ENCODE measurements at regions not wholly inside any gene's neighbourhood (a gene's known extent, or its start where the extent isn't known, plus 50 kb on each side); places are given as distances from the start of the nearest gene placed in this dataset.
A peak's percentile ranks its signal among the peaks of the same experiment; 100 is the strongest.

DNA sequence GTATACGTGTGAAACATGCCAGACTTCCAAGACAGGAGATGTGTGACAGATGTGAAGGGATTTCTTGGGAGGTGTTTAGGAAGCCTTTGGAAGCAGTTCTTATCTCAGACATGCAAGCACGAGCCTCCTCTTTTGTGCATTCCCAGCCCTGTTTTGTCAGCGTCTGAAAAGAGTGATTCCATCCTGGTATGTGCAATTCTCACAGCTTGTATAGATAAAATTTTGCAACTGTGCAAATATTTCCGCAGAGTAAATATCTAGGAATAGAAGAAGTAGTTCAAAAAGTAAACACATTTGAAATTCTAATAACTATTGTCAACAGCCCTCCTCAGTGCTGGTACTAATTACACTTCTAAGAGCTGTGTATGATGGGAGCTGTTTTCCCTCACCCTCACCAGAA is 72.3 kb upstream of the C1QTNF9B start:
- Histone ChIP-seq H3K4me2 (ENCODE audit: control insufficient read depth, extremely low read depth, insufficient read depth, low read depth, low read length) (no peak overlapping the region), H3K36me3 (ENCODE audit: control insufficient read depth in 2 of 2, extremely low read depth in 1 of 2, insufficient read depth in 2 of 2, low read length in 2 of 2) (no peaks in the 10 kb centered on the region), H3K9ac (ENCODE audit: control insufficient read depth, extremely low read depth, insufficient read depth, low read length) (no peak overlapping the region), H3K27me3 (ENCODE audit: control insufficient read depth, extremely low read depth, insufficient read depth, low read length) (no peaks in the 10 kb centered on the region), H3K4me1 (ENCODE audit: control insufficient read depth, extremely low read depth, insufficient read depth, low read length) (no peaks in the 10 kb centered on the region), H4K20me1 (ENCODE audit: control insufficient read depth, extremely low read depth, insufficient read depth, low read length) (no peaks in the 10 kb centered on the region), H3K4me3 (ENCODE audit: control insufficient read depth in 2 of 3, extremely low read depth in 1 of 3, insufficient read depth in 2 of 3, low read depth in 1 of 3, low read length in 3 of 3) (no peak overlapping the region), H3K79me2 (ENCODE audit: control insufficient read depth, insufficient read depth, low read length) (no peaks in the 10 kb centered on the region), H3K27ac (ENCODE audit: control insufficient read depth, insufficient read depth, low read length) (no peak overlapping the region), H3K9me1 (ENCODE audit: control insufficient read depth, extremely low read depth, insufficient read depth, low read length) (no peaks in the 10 kb centered on the region), H3K9me3 (ENCODE audit: control insufficient read depth, low read depth, low read length) (no peaks in the 10 kb centered on the region), H2AFZ (ENCODE audit: control insufficient read depth, low read length) (no peak overlapping the region)
- TF ChIP-seq EZH2 (IDR thresholded peaks at IDR 0.05; ENCODE audit: low read length) = no peak
- no peak for TF ChIP-seq CTCF (optimal IDR thresholded peaks at IDR 0.05 in 1 of 3, IDR thresholded peaks at IDR 0.05 in 1 of 3, conservative IDR thresholded peaks at IDR 0.05 in 1 of 3; ENCODE audit: extremely low read depth in 1 of 3, insufficient read depth in 2 of 3, low read length in 3 of 3)
- DNase-seq (ENCODE audit: low read depth, low spot score) (no peak), FAIRE-seq (no peak)
- dilution Hi-C loops (cut with MboI; ENCODE audit: extremely low pct_ligation_motif_present, low sequenced_read_pairs) = no loop called here

GRCh38 chr13:23979361-23980159 is 82.3 kb upstream of the C1QTNF9B start:
- Histone ChIP-seq H3K4me3 (ENCODE audit: control insufficient read depth in 2 of 3, extremely low read depth in 1 of 3, insufficient read depth in 2 of 3, low read depth in 1 of 3, low read length in 3 of 3) (peak overlapping the region; percentile 37 to 76 (median 71)), H4K20me1 (ENCODE audit: control insufficient read depth, extremely low read depth, insufficient read depth, low read length) (no peaks in the 10 kb centered on the region), H3K9me3 (ENCODE audit: control insufficient read depth, low read depth, low read length) (no peaks in the 10 kb centered on the region), H3K27me3 (ENCODE audit: control insufficient read depth, extremely low read depth, insufficient read depth, low read length) (peaks cover 5% of the 10 kb centered on the region), H3K36me3 (ENCODE audit: control insufficient read depth in 2 of 2, extremely low read depth in 1 of 2, insufficient read depth in 2 of 2, low read length in 2 of 2) (no peaks in the 10 kb centered on the region), H3K4me1 (ENCODE audit: control insufficient read depth, extremely low read depth, insufficient read depth, low read length) (peaks cover 14% of the 10 kb centered on the region), H3K9me1 (ENCODE audit: control insufficient read depth, extremely low read depth, insufficient read depth, low read length) (no peaks in the 10 kb centered on the region), H3K9ac (ENCODE audit: control insufficient read depth, extremely low read depth, insufficient read depth, low read length) (peak overlapping the region; percentile 41), H3K27ac (ENCODE audit: control insufficient read depth, insufficient read depth, low read length) (no peak overlapping the region), H3K79me2 (ENCODE audit: control insufficient read depth, insufficient read depth, low read length) (no peaks in the 10 kb centered on the region), H3K4me2 (ENCODE audit: control insufficient read depth, extremely low read depth, insufficient read depth, low read depth, low read length) (peak overlapping the region; percentile 93), H2AFZ (ENCODE audit: control insufficient read depth, low read length) (peak overlapping the region; percentile 68)
- TF ChIP-seq CTCF (optimal IDR thresholded peaks at IDR 0.05 in 1 of 3, IDR thresholded peaks at IDR 0.05 in 1 of 3, conservative IDR thresholded peaks at IDR 0.05 in 1 of 3; ENCODE audit: extremely low read depth in 1 of 3, insufficient read depth in 2 of 3, low read length in 3 of 3) = no peak
- TF ChIP-seq EZH2 (IDR thresholded peaks at IDR 0.05; ENCODE audit: low read length) = no peak
- no peak for FAIRE-seq
- no peak for DNase-seq (ENCODE audit: low read depth, low spot score)
- dilution Hi-C loops (cut with MboI; ENCODE audit: extremely low pct_ligation_motif_present, low sequenced_read_pairs) = no loop called here
